GM23338 (cell line): ENCODE measurements at regions not wholly inside any gene's neighbourhood (a gene's known extent, or its start where the extent isn't known, plus 50 kb on each side); places are given as distances from the start of the nearest gene placed in this dataset.

Experiments
- ATAC-seq: fragments of 200-7000 bp; cut with Tn5 transposase; 3 replicates; pipeline ENCODE4 v1.9.1; 2020
- DNase-seq: peaks from one replicate; pipeline ENCODE4 v3.0.0-alpha.2; 2015; ENCODE audit warnings: low spot score
- H2AFZ ChIP-seq: fragments of 200-600 bp; sonication (generic); 2 replicates; pipeline ENCODE4 v1.8.0; 2016; ENCODE audit warnings: antibody characterized with exemption, mild to moderate bottlenecking, moderate library complexity
- H3F3A ChIP-seq: fragments of 200-600 bp; sonication (generic); replicated peaks from 2 replicates; pipeline ENCODE4 v1.8.0; 2017; ENCODE audit warnings: antibody characterized with exemption, mixed run types, low read depth
- H3K27ac ChIP-seq: fragments of 200-600 bp; sonication (generic); 2 replicates; pipeline ENCODE4 v1.6.1; 2016; ENCODE audit warnings: low read depth
- H3K27me3 ChIP-seq: fragments of 200-600 bp; sonication (generic); 2 replicates; pipeline ENCODE4 v1.8.0; 2016; ENCODE audit warnings: mild to moderate bottlenecking, mixed run types, moderate library complexity; ENCODE audit not compliant: insufficient read depth
- H3K36me3 ChIP-seq: fragments of 200-600 bp; sonication (generic); 2 replicates; pipeline ENCODE4 v1.8.0; 2016; ENCODE audit warnings: mild to moderate bottlenecking; ENCODE audit not compliant: insufficient read depth
- H3K4me1 ChIP-seq: fragments of 200-600 bp; sonication (generic); 2 replicates; pipeline ENCODE4 v1.8.0; 2016; ENCODE audit warnings: mild to moderate bottlenecking, moderate library complexity; ENCODE audit not compliant: insufficient read depth
- H3K4me2 ChIP-seq: fragments of 200-600 bp; sonication (generic); 2 replicates; pipeline ENCODE4 v1.7.1; 2017; ENCODE audit warnings: mixed run types
- H3K4me3 ChIP-seq: fragments of 200-600 bp; sonication (generic); 2 replicates; pipeline ENCODE4 v1.6.1; 2016; ENCODE audit warnings: mixed run types
- H3K79me2 ChIP-seq: fragments of 200-600 bp; sonication (generic); replicated peaks from 2 replicates; pipeline ENCODE4 v1.8.0; 2017; ENCODE audit warnings: mild to moderate bottlenecking; ENCODE audit not compliant: insufficient read depth
- H3K9me2 ChIP-seq: fragments of 200-600 bp; sonication (generic); 2 replicates; pipeline ENCODE4 v1.8.0; 2017; ENCODE audit not compliant: insufficient read depth
- H4K20me1 ChIP-seq: fragments of 200-600 bp; sonication (generic); replicated peaks from 2 replicates; pipeline ENCODE4 v1.8.0; 2017; ENCODE audit warnings: mild to moderate bottlenecking; ENCODE audit not compliant: insufficient read depth
- H3K27ac Mint-ChIP-seq: 2 replicates; pipeline ENCODE4 v1.8.0; 2020; ENCODE audit warnings: inconsistent platforms, mild to moderate bottlenecking, moderate library complexity, mixed read lengths
- H3K27me3 Mint-ChIP-seq: 3 replicates; pipeline ENCODE4 v1.8.0; 2022; ENCODE audit warnings: low read depth, mild to moderate bottlenecking, moderate library complexity, mixed read lengths, inconsistent platforms; ENCODE audit not compliant: insufficient read depth, poor library complexity
- H3K36me3 Mint-ChIP-seq: 3 replicates; pipeline ENCODE4 v1.8.0; 2021; ENCODE audit warnings: low read depth, mild to moderate bottlenecking, inconsistent platforms, moderate library complexity, mixed read lengths
- H3K4me1 Mint-ChIP-seq: 3 replicates; pipeline ENCODE4 v1.8.0; 2020; ENCODE audit warnings: mild to moderate bottlenecking, inconsistent platforms, mixed read lengths
- H3K4me3 Mint-ChIP-seq: 3 replicates; pipeline ENCODE4 v1.8.0; 2021; ENCODE audit warnings: moderate library complexity, mild to moderate bottlenecking, inconsistent platforms, mixed read lengths
- H3K9me3 Mint-ChIP-seq: 3 replicates; pipeline ENCODE4 v1.8.0; 2020; ENCODE audit warnings: moderate library complexity, mild to moderate bottlenecking, inconsistent platforms, mixed read lengths
- EZH2 ChIP-seq: fragments of 200-600 bp; sonication (generic); IDR thresholded peaks from one replicate; pipeline ENCODE4 v1.8.0; 2017; ENCODE audit warnings: antibody characterized with exemption, mild to moderate bottlenecking, low read depth; ENCODE audit not compliant: unreplicated experiment
- EZH2phosphoT487 ChIP-seq: fragments of 200-600 bp; sonication (generic); IDR thresholded peaks from one replicate; pipeline ENCODE4 v1.8.1; 2018; ENCODE audit warnings: antibody characterized with exemption; ENCODE audit not compliant: unreplicated experiment
- STAT1 ChIP-seq: IDR thresholded peaks from one replicate; pipeline ENCODE4 v1.6.1; 2016; ENCODE audit warnings: antibody characterized with exemption; ENCODE audit not compliant: unreplicated experiment
- ZNF114 ChIP-seq: fragments of 250-450 bp; sonication (Bioruptor Pico); IDR thresholded peaks from 2 replicates; pipeline ENCODE4 v1.5.0; 2020; ENCODE audit warnings: mild to moderate bottlenecking, moderate library complexity
- TF ChIP-seq, protein P1 (sequence below): fragments of 250-450 bp; sonication (Bioruptor Pico); IDR thresholded peaks from 2 replicates; pipeline ENCODE4 v1.5.0; 2020; ENCODE audit warnings: mild to moderate bottlenecking, moderate library complexity

GRCh38 chr6:43914272-43915147 is 144.5 kb downstream of the VEGFA start:
- TF ChIP-seq, protein P1, sequence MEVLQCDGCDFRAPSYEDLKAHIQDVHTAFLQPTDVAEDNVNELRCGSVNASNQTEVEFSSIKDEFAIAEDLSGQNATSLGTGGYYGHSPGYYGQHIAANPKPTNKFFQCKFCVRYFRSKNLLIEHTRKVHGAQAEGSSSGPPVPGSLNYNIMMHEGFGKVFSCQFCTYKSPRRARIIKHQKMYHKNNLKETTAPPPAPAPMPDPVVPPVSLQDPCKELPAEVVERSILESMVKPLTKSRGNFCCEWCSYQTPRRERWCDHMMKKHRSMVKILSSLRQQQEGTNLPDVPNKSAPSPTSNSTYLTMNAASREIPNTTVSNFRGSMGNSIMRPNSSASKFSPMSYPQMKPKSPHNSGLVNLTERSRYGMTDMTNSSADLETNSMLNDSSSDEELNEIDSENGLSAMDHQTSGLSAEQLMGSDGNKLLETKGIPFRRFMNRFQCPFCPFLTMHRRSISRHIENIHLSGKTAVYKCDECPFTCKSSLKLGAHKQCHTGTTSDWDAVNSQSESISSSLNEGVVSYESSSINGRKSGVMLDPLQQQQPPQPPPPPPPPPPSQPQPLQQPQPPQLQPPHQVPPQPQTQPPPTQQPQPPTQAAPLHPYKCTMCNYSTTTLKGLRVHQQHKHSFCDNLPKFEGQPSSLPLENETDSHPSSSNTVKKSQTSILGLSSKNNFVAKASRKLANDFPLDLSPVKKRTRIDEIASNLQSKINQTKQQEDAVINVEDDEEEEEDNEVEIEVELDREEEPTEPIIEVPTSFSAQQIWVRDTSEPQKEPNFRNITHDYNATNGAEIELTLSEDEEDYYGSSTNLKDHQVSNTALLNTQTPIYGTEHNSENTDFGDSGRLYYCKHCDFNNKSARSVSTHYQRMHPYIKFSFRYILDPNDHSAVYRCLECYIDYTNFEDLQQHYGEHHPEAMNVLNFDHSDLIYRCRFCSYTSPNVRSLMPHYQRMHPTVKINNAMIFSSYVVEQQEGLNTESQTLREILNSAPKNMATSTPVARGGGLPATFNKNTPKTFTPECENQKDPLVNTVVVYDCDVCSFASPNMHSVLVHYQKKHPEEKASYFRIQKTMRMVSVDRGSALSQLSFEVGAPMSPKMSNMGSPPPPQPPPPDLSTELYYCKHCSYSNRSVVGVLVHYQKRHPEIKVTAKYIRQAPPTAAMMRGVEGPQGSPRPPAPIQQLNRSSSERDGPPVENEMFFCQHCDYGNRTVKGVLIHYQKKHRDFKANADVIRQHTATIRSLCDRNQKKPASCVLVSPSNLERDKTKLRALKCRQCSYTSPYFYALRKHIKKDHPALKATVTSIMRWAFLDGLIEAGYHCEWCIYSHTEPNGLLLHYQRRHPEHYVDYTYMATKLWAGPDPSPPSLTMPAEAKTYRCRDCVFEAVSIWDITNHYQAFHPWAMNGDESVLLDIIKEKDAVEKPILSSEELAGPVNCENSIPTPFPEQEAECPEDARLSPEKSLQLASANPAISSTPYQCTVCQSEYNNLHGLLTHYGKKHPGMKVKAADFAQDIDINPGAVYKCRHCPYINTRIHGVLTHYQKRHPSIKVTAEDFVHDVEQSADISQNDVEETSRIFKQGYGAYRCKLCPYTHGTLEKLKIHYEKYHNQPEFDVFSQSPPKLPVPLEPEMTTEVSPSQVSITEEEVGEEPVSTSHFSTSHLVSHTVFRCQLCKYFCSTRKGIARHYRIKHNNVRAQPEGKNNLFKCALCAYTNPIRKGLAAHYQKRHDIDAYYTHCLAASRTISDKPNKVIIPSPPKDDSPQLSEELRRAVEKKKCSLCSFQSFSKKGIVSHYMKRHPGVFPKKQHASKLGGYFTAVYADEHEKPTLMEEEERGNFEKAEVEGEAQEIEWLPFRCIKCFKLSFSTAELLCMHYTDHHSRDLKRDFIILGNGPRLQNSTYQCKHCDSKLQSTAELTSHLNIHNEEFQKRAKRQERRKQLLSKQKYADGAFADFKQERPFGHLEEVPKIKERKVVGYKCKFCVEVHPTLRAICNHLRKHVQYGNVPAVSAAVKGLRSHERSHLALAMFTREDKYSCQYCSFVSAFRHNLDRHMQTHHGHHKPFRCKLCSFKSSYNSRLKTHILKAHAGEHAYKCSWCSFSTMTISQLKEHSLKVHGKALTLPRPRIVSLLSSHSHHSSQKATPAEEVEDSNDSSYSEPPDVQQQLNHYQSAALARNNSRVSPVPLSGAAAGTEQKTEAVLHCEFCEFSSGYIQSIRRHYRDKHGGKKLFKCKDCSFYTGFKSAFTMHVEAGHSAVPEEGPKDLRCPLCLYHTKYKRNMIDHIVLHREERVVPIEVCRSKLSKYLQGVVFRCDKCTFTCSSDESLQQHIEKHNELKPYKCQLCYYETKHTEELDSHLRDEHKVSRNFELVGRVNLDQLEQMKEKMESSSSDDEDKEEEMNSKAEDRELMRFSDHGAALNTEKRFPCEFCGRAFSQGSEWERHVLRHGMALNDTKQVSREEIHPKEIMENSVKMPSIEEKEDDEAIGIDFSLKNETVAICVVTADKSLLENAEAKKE: no peak
- no peak for TF ChIP-seq STAT1
- no peak for TF ChIP-seq EZH2
- no peak for TF ChIP-seq ZNF114 (CRISPR knock-in tag)
- TF ChIP-seq EZH2phosphoT487: no peak
- DNase-seq (no peak), ATAC-seq (no peak)
- H3K4me2 ChIP-seq: no peak overlapping the region
- no peak overlapping the region for H3K4me3 Mint-ChIP-seq
- peaks cover 39% of the 10 kb centered on the region for H3K4me1 Mint-ChIP-seq
- H3K27me3 ChIP-seq: no peaks in the 10 kb centered on the region
- no peak overlapping the region for H3K27ac ChIP-seq
- H3K4me3 ChIP-seq: no peak overlapping the region
- H3K36me3 Mint-ChIP-seq: no peaks in the 10 kb centered on the region; the same call in 2 of the 3 replicates
- H3K9me3 Mint-ChIP-seq: no peaks in the 10 kb centered on the region
- no peaks in the 10 kb centered on the region for H3K9me2 ChIP-seq
- no peaks in the 10 kb centered on the region for H3K36me3 ChIP-seq
- peaks cover 8% of the 10 kb centered on the region for H3K27me3 Mint-ChIP-seq
- H3F3A ChIP-seq: no peaks in the 10 kb centered on the region
- H3K79me2 ChIP-seq: no peaks in the 10 kb centered on the region
- H4K20me1 ChIP-seq: no peaks in the 10 kb centered on the region
- H2AFZ ChIP-seq: no peak overlapping the region
- peaks cover 20% of the 10 kb centered on the region for H3K4me1 ChIP-seq
- no peak overlapping the region; the same call in 1 of the 2 replicates for H3K27ac Mint-ChIP-seq
